IPS-NIHi7 (cell line): ENCODE measurements at regions not wholly inside any gene's neighbourhood (a gene's known extent, or its start where the extent isn't known, plus 50 kb on each side); places are given as distances from the start of the nearest gene placed in this dataset.

ENCODE experiments used
- DNase-seq: peaks from one replicate; pipeline ENCODE4 v3.0.0; 2012; ENCODE audit warnings: mixed read lengths; ENCODE audit errors: extremely low spot score

DNA sequence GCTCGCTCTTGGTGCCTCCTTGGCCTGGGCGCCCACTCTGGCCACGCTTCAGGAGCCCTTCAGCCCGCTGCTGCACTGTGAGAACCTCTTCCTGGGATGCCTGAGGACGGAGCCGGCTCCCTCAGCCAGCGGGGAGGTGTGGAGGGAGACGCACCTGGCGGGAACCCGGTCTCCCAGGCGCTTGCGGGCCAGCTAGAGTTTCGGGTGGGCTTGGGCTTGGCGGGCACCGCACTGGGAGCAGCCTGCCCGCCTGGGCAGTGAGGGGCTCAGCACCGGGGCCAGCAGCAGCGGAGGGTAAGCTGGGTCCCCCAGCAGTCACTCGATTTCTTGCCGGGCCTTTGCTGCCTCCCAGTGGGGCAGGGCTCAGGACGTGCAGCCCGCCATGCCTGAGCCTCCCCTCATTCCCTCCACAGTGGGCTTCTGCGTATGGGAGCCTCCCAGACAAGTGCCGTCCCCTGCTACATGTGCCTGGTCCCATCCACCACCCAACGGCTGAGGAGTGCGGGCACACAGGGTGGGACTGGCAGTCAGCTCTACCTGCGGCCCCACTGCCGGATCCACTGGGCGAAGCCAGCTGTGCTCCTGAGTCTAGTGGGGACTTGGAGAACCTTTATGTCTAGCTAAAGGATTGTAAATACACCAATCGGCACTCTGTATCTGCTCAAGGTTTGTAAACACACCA is 708.7 kb downstream of the VGLL3 start:
- DNase-seq, result no peak

DNA sequence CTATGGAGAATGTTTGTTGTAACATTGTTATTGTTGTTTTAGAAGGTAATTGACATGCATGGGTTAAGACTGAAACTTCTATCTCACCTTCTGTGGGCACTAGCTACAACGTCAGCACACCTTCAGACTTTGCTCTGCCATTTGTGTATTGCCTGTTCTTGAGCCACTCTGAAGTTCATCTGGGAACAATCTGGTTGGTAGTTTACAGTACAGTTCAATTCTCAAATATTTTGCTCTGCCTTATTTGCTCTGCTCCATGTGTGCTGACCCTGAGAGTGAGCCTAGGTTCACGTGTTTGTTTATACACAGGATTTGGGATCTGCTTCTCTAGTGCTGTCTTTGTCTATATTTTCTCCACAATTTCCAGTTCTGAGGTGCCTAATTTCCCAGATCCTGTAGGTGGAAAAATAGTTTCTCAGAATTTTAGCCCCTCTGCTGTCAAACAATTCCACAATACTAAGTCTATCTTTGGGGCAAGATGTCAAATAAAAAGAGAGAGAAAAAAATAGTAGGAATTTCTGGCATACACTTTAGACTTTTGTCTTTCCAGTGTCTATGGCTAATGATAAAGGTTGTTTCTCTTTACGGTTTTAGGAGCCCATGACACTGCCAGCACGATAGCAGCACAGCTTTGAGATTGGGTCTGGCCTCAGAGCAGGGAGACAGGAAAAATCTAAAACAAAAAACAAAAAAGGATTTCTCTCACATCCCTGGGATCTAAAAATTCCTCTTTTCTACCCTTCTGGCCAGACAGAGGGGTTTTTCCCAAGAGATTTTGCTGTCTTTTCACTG is 721.4 kb downstream of the VGLL3 start:
- no peak for DNase-seq

GRCh38 chr3:86257955-86258641 is 732.9 kb downstream of the VGLL3 start:
- DNase-seq, result no peak

GRCh38 chr3:86254480-86254879 is 736.5 kb downstream of the VGLL3 start:
- no peak for DNase-seq

- no peak for DNase-seq
Observed at GRCh38 chr3:86251781-86252180, 739.2 kb downstream of the VGLL3 start.

GRCh38 chr3:86249833-86250232 is 741.1 kb downstream of the VGLL3 start:
- DNase-seq, result no peak

- DNase-seq, result peak; percentile 10
Observed at GRCh38 chr3:86245360-86245759, 745.6 kb downstream of the VGLL3 start.

DNA sequence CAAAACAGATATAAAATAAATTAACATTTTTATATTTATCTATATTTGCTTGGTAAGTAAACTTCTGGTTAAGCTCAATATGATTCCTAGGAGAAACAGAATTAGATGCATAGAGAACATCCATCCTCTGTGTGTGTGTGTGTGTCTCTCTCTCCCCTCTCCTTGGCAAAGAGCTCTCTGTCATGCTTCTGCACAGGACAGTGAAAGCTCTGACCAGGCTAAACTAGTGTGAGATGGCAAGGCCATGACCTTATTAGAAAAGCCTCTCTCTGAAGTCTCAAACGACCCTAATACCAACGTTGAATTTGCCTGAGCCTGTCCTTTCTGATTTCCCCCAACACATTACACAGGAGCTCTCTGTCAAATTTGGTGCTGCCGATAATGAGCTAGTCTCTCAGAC is 746.0 kb downstream of the VGLL3 start:
- no peak for DNase-seq

GRCh38 chr3:86239946-86240345 is 751.0 kb downstream of the VGLL3 start:
- no peak for DNase-seq

- no peak for DNase-seq
Observed at GRCh38 chr3:86234506-86235254, 756.3 kb downstream of the VGLL3 start.

DNA sequence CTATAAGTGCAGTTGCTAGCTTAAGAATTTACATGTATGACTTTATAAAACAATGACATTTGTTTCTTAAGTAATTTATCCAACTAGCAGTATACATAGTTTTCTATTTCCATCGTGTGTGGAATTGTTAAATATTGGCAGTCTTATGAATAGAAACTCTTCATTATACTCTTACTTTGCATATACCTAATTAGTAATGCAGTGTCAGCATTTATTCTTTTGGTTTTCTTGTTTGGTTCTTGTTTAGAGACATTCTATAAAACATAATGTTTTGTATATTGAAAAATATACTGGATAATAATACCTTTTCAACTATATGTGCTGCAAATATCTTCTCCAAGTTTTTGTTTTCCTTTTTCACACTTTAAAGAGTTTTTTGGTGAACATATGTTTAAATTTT is 760.2 kb downstream of the VGLL3 start:
- no peak for DNase-seq

DNA sequence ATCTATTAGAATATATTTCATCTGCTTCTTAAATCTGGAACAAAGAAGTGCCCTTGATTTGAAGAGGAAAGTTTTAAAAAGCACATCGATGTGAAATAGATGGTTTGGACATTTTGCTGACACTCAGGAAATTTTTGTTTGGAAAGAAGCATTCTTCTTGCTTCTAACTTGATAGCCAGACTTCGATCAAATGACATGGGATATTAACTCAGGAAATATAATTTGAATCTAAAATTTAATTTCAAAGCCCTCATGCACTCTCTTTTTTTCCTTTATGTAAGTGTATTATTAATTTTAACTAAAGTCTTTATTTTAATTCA is 761.2 kb downstream of the VGLL3 start:
- DNase-seq, result no peak

GRCh38 chr3:86229086-86229774 is 761.7 kb downstream of the VGLL3 start:
- no peak for DNase-seq

- no peak for DNase-seq
Observed at GRCh38 chr3:86228101-86228500, 762.8 kb downstream of the VGLL3 start.

- no peak for DNase-seq
Observed at GRCh38 chr3:86225461-86225860, 765.5 kb downstream of the VGLL3 start.

- DNase-seq, result no peak
Observed at GRCh38 chr3:86221601-86222000, 769.3 kb downstream of the VGLL3 start.

- no peak for DNase-seq
Observed at GRCh38 chr3:86208772-86209171, 782.2 kb downstream of the VGLL3 start.

DNA sequence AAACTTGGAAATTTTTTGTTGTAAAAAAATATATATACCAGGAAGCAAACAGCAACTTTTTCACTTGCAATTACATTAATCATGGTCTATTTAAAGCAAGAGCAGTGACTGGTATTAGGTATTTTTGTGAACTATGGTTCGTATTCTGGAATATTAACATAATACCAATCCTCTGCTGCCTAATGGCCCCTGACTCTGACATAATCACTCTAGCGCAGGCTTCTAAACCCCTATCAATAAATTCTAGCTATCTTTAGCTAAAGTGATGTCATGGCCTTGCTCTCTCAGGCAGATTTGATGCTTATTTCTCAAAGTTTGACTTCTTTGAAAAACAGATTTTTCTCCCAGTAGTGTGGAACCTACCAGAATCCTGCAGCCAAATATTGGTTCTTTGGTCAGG is 808.3 kb downstream of the VGLL3 start:
- no peak for DNase-seq

DNA sequence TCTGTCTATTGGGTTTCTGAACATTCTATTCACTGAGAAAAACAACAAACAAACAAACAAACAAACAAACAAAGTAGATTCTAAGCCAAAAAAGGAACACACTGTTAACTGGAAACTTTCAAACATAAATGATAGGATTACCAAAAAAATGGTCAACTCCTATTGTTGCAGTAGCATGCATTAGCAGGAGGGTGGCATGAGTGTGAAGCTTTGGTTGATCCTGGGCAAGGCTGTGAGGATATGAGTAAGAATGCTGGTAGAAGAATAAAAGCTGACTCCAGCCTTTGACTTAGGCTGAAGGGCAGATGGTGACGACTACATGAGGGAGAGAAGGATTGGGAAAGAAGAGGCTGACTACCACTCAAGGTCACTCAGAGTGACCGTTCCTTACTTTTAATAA is 810.3 kb downstream of the VGLL3 start:
- peak; percentile 54 for DNase-seq

DNA sequence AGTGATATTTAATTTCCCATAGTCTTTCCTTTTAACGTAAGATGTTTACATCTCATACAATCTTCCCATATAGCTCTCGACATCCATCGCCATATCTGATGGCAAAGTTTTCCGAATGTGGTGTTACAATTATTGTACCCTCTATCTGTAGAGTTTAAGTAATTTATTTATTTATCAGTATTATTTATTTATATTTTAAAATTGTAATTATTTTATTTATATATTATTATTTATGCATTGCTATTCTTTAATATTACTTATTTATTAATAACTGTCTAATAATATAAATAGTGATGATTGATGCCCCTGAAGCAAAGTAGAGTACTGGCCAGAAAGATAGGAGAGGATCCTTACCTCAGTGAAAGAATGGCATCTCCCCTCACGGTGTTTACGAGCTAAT is 812.9 kb downstream of the VGLL3 start:
- no peak for DNase-seq

DNA sequence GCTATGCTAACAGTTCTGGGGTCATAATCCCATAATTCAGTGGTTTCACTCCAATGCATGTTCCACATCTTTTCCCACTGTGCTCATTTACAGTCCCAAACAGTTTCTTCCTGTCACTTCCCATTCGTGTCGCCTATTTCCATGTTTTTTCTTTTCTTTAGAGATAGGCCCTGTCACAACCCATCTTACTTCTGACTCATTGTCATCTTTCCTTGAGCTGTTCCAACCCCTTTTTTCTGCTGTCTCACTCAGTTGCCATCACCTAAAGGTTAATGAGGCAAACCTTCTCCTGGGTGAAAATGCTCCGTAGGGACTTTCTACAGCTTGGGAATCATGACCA is 814.5 kb downstream of the VGLL3 start:
- DNase-seq, result no peak
